Endothelial cell of hepatic sinusoid (primary cell): ENCODE measurements at regions not wholly inside any gene's neighbourhood (a gene's known extent, or its start where the extent isn't known, plus 50 kb on each side); places are given as distances from the start of the nearest gene placed in this dataset.

Experiments
- in situ Hi-C: cut with HindIII; loops from 2 replicates; pipeline ENCODE4 v1.10.0; 2017; ENCODE audit warnings: low sequenced_read_pairs

- in situ Hi-C loops, result no loop called here
Observed at GRCh38 chr4:30269850-30270249, 450.3 kb upstream of the PCDH7 start.

GRCh38 chr4:30281986-30282385 lies 438.2 kb upstream of the PCDH7 start:
- in situ Hi-C loops, result no loop called here

- in situ Hi-C loops, result no loop called here
Observed at GRCh38 chr4:30283336-30283735, 436.8 kb upstream of the PCDH7 start.

GRCh38 chr4:30294295-30294694 lies 425.9 kb upstream of the PCDH7 start:
- in situ Hi-C loops, result no loop called here

- in situ Hi-C loops, result no loop called here
Observed at GRCh38 chr4:30295652-30296051, 424.5 kb upstream of the PCDH7 start.

- in situ Hi-C loops, result no loop called here
Observed at GRCh38 chr4:30314001-30314400, 406.2 kb upstream of the PCDH7 start.

GRCh38 chr4:30330894-30331652 lies 389.1 kb upstream of the PCDH7 start:
- in situ Hi-C loops, result no loop called here

GRCh38 chr4:30341731-30342130 lies 378.4 kb upstream of the PCDH7 start:
- in situ Hi-C loops, result no loop called here

- in situ Hi-C loops, result no loop called here
Observed at GRCh38 chr4:30350288-30350687, 369.9 kb upstream of the PCDH7 start.

GRCh38 chr4:30354605-30355004 lies 365.6 kb upstream of the PCDH7 start:
- in situ Hi-C loops, result no loop called here

GRCh38 chr4:30362436-30362835 lies 357.7 kb upstream of the PCDH7 start:
- in situ Hi-C loops, result no loop called here

GRCh38 chr4:30370105-30370504 lies 350.1 kb upstream of the PCDH7 start:
- in situ Hi-C loops, result no loop called here

- in situ Hi-C loops, result no loop called here
Observed at GRCh38 chr4:30380404-30380998, 339.7 kb upstream of the PCDH7 start.

GRCh38 chr4:30385650-30386049 lies 334.5 kb upstream of the PCDH7 start:
- in situ Hi-C loops, result no loop called here

GRCh38 chr4:30386266-30386895 lies 333.8 kb upstream of the PCDH7 start:
- in situ Hi-C loops, result no loop called here

- in situ Hi-C loops, result no loop called here
Observed at GRCh38 chr4:30395902-30396301, 324.3 kb upstream of the PCDH7 start.

GRCh38 chr4:30396772-30397475 lies 323.2 kb upstream of the PCDH7 start:
- in situ Hi-C loops, result no loop called here

GRCh38 chr4:30399476-30399875 lies 320.7 kb upstream of the PCDH7 start:
- in situ Hi-C loops, result no loop called here

- in situ Hi-C loops, result no loop called here
Observed at GRCh38 chr4:30402276-30402675, 317.9 kb upstream of the PCDH7 start.

- in situ Hi-C loops, result no loop called here
Observed at GRCh38 chr4:30413915-30414314, 306.3 kb upstream of the PCDH7 start.

GRCh38 chr4:30416547-30416946 lies 303.6 kb upstream of the PCDH7 start:
- in situ Hi-C loops, result no loop called here

GRCh38 chr4:30427932-30428331 lies 292.2 kb upstream of the PCDH7 start:
- in situ Hi-C loops, result no loop called here
